ENCODE measurements at regions not wholly inside any gene's neighbourhood (a gene's known extent, or its start where the extent isn't known, plus 50 kb on each side); places are given as distances from the start of the nearest gene placed in this dataset.

DNA sequence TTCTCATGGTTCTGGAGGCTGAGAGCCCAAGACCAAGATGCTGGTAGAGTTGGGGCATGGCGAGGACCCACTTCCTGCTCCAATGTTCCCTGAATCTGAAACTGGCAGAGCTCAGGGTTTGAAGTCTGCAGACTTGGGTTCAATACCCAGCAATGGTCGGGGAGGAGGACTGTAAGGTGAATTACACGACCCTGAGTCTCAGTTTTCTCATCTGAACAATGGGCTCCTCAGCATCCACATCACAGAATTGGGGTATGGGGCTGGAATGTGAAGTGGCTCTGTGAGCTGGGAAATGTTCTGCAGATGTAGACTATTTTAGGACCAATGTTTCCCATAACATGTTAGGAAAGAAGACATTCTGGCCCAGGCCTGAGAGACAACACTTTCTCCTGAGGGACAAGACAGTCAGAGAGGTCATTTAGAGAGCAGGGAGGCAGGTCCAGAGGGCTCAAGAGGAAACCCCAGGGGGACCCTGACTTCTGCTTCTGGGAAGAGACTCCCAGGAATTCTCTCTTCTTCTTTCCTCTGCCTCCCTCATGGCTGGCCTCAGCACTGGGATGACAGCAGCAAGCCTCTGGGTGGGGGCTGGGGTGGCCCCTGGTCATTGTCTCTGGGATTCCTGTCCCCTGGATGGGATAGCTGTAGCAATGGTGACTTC is 141.3 kb upstream of the PMEPA1 start:
- TF ChIP-seq POLR2A (IDR thresholded peaks at IDR 0.05) = no peak
- TF ChIP-seq, protein P1, sequence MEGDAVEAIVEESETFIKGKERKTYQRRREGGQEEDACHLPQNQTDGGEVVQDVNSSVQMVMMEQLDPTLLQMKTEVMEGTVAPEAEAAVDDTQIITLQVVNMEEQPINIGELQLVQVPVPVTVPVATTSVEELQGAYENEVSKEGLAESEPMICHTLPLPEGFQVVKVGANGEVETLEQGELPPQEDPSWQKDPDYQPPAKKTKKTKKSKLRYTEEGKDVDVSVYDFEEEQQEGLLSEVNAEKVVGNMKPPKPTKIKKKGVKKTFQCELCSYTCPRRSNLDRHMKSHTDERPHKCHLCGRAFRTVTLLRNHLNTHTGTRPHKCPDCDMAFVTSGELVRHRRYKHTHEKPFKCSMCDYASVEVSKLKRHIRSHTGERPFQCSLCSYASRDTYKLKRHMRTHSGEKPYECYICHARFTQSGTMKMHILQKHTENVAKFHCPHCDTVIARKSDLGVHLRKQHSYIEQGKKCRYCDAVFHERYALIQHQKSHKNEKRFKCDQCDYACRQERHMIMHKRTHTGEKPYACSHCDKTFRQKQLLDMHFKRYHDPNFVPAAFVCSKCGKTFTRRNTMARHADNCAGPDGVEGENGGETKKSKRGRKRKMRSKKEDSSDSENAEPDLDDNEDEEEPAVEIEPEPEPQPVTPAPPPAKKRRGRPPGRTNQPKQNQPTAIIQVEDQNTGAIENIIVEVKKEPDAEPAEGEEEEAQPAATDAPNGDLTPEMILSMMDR (IDR thresholded peaks at IDR 0.05) = no peak

All from tibial nerve (tissue), 3 donors.